GM19463 (cell line): ENCODE measurements at regions not wholly inside any gene's neighbourhood (a gene's known extent, or its start where the extent isn't known, plus 50 kb on each side); places are given as distances from the start of the nearest gene placed in this dataset.
A peak's percentile ranks its signal among the peaks of the same experiment; 100 is the strongest.
"Not testable (repeated sequence)": the region's sequence is repeated elsewhere in the genome, so short reads cannot be mapped to it uniquely, and the experiment has no call there.

Source experiments
- ATAC-seq: cut with Tn5 transposase; IDR thresholded peaks from one replicate; pipeline ENCODE4 v1.9.1; 2021; ENCODE audit warnings: mild to moderate bottlenecking, moderate library complexity; ENCODE audit not compliant: unreplicated experiment

DNA sequence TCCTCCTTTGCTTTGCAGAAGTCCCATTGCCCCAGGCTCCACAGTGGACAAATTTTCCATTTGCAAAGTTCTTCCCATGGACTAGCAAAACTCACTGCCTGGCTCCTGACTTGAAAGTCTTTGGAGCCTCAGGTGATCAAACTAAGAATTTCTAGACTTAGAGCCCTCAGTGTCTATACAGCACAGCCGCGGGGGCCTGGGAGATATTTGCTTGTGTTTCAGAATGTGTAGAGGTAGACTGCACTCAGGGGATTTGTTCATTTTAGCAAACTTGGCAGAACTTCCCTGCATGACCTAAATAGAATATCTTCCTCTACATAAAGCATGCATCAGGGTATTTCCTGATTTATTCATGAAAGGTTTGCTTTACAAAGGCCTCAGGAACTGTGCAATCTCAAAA is 384.2 kb upstream of the ZNF462 start:
- ATAC-seq: no peak

DNA sequence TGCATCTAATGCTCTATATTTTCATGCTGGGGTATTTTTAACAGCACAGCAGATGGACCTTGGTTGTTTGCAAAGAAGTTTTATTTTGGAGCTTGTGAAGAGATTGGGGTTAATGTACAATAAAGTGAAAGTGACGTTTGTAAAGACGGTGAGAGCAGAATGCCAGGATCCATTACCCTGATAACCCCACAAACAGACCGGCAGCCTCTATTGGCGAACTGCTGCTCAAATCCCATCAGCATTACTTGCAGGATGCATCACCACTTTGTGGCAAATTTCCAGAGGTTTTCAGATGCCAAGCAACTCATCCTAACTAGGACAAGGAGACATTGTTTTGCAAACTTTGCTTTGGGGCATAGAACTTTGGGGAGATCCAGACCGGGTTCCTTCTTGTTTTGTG is 383.3 kb upstream of the ZNF462 start:
- ATAC-seq: no peak

DNA sequence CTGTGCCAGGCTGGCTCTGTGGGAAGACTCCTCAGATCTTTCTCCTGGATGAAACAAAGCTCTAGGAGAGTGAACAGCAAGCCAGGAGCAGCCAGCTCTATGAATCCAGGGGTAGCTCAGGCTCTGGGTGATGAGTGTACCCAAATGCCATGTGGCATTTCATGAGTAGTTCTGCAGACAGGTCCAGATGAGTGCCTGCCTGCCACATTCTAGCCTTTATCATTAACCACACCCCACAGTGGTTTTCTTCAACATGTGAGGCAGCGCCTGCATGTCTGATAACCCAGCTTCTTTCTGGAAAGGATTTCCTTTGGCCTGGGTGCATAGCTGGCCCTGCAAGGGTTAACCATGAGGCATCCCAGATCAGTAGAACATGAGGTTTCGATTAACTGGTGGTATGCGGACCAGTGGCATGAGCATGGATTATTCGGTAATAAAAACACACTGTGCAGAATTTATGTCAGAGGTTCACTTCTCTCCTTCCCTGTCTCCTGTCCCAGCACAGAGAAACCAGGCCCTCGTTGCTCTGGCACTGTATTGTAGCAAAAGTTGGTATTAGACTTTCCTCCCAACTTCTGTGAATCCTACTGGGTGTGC is 381.9 kb upstream of the ZNF462 start:
- no peak for ATAC-seq

DNA sequence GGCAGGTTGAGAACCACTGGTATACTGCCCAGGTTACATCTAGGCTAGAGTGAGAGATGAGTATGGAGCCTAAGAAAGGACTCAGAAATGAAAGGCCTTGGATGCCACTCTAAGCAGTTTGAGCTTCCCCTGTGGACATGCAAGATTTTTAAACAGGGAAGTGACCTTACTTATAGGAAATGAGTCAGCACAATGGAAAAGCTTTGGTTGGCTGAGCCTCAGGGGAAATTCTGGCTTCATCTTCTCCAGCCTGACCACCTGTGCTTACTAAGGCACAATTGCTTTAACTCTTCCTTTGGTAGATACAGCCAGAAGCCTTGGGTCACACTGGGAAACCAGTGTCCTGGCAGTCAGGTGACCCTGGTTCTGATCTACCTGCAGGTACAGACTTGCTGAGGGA is 380.2 kb upstream of the ZNF462 start:
- peak; percentile 68 for ATAC-seq

DNA sequence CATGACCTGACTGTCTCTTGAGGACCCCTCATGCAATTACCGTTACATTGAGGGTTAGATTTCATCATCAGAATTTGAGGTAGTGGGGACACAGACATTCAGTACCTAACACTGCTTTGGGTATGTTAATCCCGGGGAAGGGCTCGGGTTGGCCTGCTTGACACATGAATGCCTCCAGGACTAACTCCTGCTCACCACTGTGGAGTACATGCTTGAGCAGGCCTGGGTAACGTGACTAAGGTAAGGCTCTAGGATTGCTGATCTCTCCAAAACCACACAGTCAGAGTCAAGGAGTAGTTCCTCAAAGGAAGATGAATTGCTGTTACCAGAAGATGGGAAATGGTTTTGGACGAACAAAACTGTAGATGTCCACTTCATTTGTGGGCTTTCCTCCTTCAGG is 376.3 kb upstream of the ZNF462 start:
- no peak for ATAC-seq

DNA sequence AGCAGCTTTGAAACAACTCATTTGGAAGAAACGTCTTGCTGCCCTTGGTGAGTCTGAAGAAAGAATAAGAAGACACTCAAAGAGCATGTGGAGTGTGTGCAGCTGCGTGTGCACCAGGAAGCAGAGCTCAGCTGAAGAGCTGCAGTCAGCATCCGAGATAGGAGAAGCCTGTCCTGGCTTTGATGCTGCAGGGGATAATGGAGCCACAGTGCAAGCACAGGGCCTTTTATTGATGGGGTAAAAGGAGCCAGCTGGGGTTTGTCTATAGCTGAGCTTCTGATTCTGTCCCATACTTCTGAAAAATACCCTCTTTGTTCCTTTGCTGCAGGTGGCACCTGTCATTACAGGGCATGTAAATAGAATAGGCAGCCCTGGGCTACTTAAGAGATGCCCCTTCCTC is 375.7 kb upstream of the ZNF462 start:
- no peak for ATAC-seq

DNA sequence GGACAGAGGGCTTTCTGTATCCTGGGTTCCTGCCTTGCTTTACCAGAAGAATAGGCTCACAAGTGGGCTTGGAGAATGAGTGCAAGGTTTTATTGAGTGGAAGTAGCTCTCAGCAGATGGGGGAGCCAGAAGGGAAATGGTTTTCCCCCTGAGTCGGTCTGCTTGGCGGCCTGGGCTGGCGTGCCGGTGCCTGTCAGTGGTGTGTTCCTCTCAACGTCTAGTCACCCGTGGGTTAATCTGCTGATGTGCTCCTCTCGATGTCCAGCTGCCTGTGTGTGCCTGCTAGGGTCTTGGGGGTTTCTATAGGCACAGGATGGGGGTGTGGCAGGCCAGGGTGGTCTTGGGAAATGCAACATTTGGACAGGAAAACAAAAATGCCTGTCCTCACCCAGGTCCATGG is 370.8 kb upstream of the ZNF462 start:
- not testable (repeated sequence) for ATAC-seq

DNA sequence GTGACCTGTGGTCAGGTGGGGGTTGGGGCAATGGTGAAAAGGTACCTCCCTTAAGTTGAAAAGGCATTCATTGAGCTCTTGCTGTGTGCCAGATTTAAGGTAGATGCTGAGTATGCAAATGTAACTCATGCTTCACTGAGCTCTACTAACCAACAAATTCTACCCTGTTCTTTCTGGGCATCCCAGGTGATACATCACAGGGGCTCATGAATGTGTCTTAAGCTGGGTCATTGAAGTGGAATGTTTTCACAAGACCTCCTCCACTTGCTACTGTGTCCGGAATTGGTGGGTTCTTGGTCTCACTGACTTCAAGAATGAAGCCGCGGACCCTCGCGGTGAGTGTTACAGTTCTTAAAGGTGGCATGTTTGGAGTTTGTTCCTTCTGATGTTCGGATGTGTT is 362.8 kb upstream of the ZNF462 start:
- ATAC-seq: no peak

DNA sequence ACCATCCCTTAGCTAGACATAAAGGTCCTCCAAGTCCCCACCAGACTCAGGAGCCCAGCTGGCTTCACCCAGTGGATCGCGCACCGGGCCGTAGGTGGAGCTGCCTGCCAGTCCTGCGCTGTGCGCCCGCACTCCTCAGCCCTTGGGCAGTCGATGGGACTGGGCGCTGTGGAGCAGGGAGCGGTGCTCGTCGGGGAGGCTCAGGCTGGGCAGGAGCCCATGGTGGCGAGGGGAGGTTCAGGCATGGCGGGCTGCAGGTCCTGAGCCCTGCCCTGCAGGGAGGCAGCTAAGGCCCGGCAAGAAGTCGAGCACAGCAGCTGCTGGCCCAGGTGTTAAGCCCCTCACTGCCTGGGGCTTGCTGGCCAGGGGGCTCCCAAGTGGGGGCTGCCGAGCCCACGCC is 361.8 kb upstream of the ZNF462 start:
- not testable (repeated sequence) for ATAC-seq

DNA sequence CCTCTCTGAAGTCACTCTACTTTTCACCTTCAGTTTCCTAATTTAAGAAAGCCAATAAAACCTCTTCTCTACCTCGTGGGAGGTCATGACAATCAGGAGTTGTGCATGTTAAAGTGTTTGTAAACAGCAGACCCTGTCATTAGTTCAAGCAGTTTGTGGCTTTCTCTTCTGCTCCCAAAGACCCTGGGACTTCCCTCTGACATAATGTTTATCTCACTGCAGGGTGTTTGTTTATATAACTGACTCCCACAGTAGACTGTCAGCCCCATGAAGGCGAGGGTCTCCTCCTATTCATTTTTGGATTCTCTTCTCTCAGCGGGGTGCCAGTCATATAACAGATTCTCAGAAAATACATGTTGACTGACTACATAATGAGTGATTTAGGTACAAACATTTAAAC is 360.0 kb upstream of the ZNF462 start:
- peak; percentile 39 for ATAC-seq

DNA sequence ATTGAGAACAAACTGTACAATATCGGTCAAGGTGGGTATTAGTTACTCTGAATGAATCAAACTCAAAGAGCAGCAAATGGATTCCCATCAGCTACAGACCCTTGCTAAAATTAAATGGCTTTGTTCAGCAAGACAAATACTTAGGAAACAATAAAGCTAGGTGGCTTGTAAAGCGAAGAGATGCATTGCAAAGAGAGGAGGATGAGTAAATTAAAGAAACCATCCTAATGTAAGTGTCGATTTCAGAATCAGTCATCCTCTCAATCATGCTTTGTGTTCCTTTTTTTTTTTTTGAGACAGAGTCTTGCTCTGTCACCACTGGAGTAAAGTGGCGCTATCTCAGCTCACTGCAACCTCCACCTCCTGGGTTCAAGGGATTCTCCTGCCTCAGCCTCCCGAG is 359.2 kb upstream of the ZNF462 start:
- ATAC-seq: peak; percentile 62

DNA sequence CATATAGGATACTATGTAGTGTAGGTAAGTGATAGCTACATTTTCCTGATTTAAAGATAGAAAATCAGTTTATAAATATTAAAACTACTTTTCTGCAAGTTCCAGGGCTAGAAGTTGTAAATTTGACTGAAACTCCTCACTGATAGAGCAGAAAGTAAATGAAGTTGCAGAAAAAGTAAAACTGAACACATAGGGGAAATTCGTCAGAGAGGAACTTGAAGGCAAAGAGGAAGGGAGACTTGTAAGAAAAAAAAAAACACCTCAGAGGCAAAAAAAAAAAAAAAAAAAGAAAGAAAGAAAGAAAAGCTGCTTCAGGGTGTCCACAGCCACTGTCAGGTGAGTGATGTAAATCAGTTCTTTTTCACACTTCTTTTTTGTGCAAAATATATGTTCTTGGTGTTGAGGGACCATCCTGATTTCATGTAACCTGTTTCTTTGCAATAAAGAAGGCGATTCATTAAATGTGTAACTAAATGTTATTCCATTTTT is 336.2 kb upstream of the ZNF462 start:
- no peak for ATAC-seq

DNA sequence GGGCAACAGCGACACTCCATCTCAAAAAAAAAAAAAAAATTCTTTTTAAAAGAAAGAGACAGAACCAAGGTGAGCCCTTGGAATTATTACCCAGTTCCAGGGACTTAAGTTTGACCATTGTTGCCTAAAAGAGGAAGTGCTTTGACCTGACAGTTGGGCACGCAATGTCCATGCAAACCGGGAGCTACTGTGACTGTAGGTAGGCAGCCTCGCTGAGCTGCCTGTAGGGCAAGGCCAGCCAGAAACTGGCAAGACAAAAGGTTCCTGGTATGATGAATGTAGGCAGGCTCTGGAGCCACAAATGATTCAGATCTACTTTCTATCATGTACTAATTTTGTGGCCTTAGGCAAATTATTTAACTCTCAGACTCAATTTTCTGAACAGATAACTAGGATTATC is 334.8 kb upstream of the ZNF462 start:
- no peak for ATAC-seq

DNA sequence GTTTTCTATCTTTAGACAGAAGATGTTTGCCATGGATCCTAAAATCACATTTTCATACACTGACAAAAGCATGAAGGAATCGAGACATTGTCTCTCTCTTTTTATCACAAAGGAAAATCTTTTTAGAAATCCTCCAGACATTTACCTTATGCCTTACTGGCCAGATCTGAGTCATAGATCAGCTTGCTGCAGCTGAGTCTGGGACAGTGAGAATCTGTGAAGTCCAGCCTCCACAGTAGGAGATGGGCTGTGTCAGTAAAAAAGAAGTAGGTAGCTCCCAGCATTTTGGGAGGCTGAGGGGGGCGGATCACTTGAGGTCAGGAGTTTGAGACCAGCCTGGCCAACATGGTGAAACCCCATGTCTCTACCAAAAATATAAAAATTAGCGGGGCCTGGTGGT is 333.4 kb upstream of the ZNF462 start:
- ATAC-seq: no peak

DNA sequence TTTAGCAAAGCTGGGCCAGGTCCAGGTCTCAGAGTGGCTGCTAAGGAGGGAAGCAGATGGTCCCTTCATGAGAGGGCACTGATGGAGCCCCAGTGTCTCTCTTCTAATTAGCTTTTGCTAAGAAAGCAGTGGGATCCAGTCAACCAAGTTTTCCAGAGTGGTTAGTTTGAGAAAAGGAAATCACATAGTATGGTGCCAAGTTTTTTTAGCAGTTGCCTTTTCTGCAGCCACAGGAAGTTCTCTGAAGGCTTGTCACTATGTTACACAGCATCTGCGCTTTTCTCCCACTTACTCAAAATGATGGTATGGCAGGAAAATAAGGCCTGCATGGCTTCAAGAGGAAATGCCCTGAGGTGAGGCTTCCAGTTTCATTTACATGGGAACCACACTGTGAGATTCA is 331.5 kb upstream of the ZNF462 start:
- no peak for ATAC-seq

DNA sequence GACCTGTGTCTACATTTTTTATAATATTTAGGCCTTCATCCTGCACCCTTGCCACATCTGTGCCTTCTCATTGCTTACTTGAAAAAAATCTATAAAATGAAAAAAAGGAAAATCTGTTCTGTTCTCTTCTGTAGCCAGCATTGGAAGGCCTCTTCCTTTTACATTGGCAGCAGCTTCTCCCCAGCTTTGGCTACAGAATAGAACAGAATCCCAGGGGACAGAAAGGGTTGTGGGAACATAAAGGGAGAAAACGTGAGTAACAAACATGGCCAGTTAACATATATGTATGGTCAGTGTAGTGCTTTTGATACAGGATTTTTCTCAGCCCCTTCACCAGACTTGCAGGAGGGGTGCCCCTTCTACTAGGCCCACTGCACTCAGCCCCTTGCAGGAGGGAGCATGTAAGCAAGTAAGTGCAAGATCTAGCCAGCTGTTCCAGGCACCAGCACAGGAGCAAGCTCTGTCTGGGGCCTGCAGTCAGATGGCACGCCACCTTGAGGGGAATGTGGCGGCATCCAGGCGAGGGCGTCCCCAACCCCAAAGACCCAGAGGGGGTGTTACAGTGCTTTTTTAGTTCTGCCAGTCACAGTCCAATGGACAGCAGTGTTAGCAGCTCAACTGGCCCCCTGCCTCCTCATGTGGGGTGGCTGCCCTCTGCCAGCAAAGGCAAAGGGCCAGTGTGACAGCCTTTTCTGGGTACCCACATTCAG is 330.5 kb upstream of the ZNF462 start:
- ATAC-seq: no peak

DNA sequence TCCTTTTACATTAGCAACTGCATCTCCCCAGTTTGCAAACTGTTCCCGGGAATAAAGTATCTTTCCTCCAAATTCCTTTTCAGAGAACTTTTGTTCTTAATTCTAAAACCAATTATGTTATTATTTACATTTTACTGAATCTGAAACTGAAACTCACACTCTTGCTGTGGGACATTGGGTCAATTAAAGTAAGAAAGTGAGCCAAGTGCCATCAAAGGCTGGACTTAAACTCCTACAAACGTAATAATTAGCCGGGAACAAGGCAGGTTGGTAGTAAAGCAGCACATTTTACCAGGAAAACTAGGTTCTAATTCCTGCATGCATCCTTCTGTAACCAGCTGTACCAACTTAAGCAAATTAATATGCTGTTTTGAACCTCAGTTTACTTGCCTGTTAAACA is 328.2 kb upstream of the ZNF462 start:
- ATAC-seq: no peak

DNA sequence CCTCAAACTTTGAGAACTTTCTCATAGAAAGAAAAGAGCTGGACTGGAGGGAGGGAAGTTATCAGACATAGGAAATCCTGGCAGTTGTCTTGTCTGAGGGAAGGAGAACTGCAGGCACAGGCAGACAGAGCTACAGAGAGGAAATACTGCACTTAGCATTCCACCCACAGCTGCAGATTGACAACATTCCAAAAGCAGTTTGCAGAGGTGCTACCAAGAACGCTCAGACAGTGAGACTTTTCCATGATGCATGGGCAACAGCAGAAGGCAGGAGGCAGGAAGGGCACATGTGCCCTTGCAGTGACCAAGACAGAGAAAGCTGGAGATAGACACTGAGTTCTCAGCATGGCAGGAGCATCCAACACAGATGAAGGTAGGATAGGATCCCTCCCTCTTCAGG is 327.5 kb upstream of the ZNF462 start:
- no peak for ATAC-seq

DNA sequence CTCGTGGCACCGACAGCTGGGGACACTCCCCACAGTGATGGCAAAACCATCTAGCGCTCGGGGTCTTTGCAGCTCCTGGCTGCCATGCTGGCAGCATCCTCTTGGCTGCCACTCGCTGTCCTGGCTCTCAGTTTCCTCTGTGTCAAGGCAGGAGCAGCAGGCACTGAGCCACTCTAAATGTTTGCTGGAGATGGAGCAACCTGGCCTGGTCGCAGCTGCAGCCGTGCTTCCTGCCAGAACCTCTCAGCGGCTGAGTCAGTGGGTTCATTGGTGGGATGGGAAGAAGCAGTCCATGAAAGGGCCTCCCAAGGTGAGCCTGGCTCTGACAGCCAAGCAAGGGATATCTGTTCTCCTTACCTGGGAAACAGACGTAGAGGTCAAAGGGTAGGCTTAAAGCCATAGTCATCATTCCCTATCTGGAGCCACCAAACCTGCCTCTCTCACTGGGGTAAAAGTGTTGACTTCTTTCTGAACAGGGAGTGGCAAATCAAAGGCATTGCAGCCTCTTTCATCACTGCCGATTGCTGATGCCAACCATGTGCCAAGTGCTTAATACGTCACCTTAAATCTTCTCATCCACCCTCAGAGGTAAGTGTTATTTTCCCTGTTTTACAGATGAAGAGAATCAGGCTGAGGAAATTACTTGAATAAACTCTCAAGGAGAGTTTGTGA is 304.8 kb upstream of the ZNF462 start:
- ATAC-seq: no peak

DNA sequence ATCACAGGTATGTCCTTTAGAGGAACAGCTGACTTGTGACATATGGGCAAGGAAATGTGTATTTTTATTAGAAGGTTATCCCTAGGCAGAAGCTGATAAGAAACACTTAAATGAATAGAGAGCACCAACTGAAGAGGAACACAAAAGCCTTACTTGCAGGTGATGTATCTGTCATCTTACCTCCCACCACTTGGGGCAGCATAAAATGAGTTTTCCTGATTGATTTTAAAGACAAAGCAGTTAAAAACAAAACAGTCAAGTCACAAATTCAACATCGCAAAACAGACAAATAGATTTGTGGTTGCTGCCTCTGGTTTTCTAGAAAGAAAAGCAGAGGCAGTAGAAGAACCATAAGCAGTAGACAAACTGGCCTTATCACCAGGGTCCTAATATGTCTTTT is 302.4 kb upstream of the ZNF462 start:
- no peak for ATAC-seq

DNA sequence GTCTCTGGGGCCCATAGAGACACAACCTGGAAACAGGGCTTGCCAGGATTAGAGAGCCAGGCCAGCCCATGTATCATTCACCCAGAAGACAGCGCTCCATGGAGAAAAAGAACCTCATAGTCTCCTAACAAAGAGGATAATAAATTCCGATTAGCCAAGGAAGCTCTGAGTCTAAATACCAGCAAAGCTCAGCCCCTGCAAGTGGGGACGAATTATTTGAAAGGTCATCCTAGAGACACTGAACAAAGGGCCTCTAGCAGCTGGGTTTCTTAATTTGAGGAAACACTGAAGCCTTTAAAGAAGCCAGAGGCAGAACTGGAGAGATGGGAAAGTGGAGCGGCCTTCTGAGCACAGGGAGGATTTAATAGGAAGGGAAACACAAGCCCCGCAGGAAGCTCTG is 287.1 kb upstream of the ZNF462 start:
- no peak for ATAC-seq

DNA sequence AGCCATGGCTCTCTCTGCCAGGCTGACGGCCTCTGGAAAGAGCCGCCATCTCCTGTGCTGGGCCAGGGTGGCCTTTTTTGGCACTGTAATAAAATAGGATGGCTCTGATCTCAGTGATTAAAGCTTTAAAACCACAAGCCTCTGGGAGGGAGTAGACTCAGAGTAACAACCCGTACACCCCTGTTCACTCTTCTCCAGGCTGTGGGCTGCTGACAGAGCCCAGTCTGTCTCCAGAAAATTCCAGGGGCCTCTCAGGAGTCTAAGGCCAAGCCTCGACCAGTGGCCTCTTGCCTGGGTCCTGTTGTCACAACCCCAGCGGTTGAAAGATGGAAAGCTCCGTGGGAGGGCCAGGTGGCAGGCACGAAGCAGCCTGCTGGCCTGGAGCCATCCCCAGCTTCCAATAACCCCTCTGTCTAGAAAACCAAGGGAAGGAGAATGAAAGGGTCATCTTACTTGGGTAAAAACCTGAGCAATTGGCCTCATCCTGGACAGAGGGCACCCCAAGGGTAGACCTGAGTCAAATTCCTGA is 286.7 kb upstream of the ZNF462 start:
- no peak for ATAC-seq
